Neural crest cell (in vitro differentiated cells): ENCODE measurements at regions not wholly inside any gene's neighbourhood (a gene's known extent, or its start where the extent isn't known, plus 50 kb on each side); places are given as distances from the start of the nearest gene placed in this dataset.

Experiments used
- DNase-seq: peaks from one replicate; pipeline ENCODE4 v3.0.0; 2021; ENCODE audit warnings: low read depth, mixed read lengths, low spot score
- H3K27ac Mint-ChIP-seq: one replicate; pipeline ENCODE4 v1.8.0; 2021; ENCODE audit warnings: mild to moderate bottlenecking, mixed read lengths; ENCODE audit not compliant: unreplicated experiment
- H3K27me3 Mint-ChIP-seq: 2 replicates; pipeline ENCODE4 v1.8.0; 2021; ENCODE audit warnings: low read depth, mild to moderate bottlenecking, mixed read lengths
- H3K36me3 Mint-ChIP-seq: 2 replicates; pipeline ENCODE4 v1.8.0; 2021; ENCODE audit warnings: low read depth, mild to moderate bottlenecking, mixed read lengths
- H3K4me1 Mint-ChIP-seq: 2 replicates; pipeline ENCODE4 v1.8.0; 2021; ENCODE audit warnings: mixed read lengths
- H3K4me3 Mint-ChIP-seq: one replicate; pipeline ENCODE4 v1.8.0; 2021; ENCODE audit warnings: mild to moderate bottlenecking, mixed read lengths
- H3K9me3 Mint-ChIP-seq: 2 replicates; pipeline ENCODE4 v1.8.0; 2021; ENCODE audit warnings: mixed read lengths
- CTCF ChIP-seq: fragments of 200-600 bp; sonication (generic); conservative IDR thresholded peaks from 2 replicates; pipeline ENCODE4 v1.5.0; 2021; ENCODE audit warnings: antibody characterized with exemption, mild to moderate bottlenecking

GRCh38 chr6:99096170-99096569 is 148.4 kb upstream of the FBXL4 start:
- DNase-seq, result no peak
- H3K27ac Mint-ChIP-seq, result no peak overlapping the region
- no peaks in the 10 kb centered on the region for H3K36me3 Mint-ChIP-seq
- TF ChIP-seq CTCF, result no peak
- H3K27me3 Mint-ChIP-seq, result peaks cover 4% of the 10 kb centered on the region
- no peak overlapping the region for H3K4me3 Mint-ChIP-seq
- H3K9me3 Mint-ChIP-seq, result no peaks in the 10 kb centered on the region
- H3K4me1 Mint-ChIP-seq, result peaks cover 17% of the 10 kb centered on the region

DNA sequence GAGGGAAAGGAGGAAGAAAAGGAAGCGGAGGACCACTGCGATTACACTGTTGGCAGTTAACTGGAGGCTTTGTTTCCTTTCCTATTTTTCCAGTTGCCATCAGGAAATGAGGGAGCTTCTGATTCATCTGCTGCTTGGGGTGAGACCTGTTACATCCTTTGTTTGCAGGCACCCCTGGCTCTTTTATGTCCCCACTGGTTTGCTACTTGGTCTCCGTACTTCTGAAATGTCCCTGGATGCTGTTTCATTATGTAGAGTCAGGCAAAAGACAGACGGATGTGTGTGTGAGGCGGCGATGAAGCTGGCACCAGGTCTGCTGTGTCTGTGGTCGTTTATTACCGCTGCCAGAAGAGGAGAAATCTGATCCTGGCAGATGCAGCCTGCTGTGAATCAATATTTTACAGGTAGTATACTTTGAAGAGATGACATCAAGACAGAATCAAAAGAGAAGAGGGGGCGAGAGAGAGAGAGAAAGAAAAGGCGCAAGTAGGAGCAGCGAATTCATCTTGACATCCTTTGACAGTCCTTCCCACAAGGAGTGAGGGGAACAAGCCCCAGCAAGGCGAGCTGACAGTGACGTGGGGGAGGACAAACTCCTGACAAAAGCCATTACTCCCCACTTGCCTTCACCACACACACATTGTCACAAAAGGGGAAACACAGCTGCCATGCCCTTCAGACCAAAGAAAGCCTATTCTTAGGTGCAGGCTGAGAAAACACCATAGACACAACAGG is 145.9 kb upstream of the FBXL4 start:
- Mint-ChIP-seq H3K36me3 (no peaks in the 10 kb centered on the region), H3K27me3 (peaks cover 4% of the 10 kb centered on the region), H3K4me1 (peaks cover 17% of the 10 kb centered on the region), H3K9me3 (no peaks in the 10 kb centered on the region), H3K4me3 (no peak overlapping the region), H3K27ac (no peak overlapping the region)
- no peak for TF ChIP-seq CTCF
- DNase-seq, result no peak

GRCh38 chr6:99092461-99092860 is 144.7 kb upstream of the FBXL4 start:
- no peak for TF ChIP-seq CTCF
- no peaks in the 10 kb centered on the region for H3K36me3 Mint-ChIP-seq
- H3K27me3 Mint-ChIP-seq, result peaks cover 4% of the 10 kb centered on the region
- no peak overlapping the region for H3K4me3 Mint-ChIP-seq
- H3K27ac Mint-ChIP-seq, result no peak overlapping the region
- no peaks in the 10 kb centered on the region for H3K9me3 Mint-ChIP-seq
- no peak for DNase-seq
- peaks cover 17% of the 10 kb centered on the region for H3K4me1 Mint-ChIP-seq

DNA sequence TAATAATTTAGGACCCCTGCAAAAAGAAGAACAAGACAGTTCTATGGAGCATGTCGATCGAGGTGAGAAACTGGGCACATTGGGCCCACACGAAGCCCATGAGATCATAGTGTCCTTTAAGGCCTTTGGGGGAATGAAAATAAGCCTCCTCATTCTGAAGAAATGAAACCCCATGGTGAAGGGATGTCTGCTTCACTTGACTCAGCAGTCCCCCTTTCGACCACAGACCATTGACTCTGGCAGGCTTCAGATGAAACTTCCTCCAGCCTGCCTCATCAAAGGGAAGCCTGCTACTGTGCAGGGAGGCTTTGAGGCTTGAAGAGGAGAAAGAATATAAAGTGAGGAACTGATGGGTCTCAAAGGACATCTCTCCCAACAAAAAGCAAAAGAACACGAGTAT is 144.2 kb upstream of the FBXL4 start:
- H3K9me3 Mint-ChIP-seq, result no peaks in the 10 kb centered on the region
- no peak for DNase-seq
- no peak overlapping the region for H3K27ac Mint-ChIP-seq
- H3K4me1 Mint-ChIP-seq, result peaks cover 17% of the 10 kb centered on the region
- no peak for TF ChIP-seq CTCF
- H3K36me3 Mint-ChIP-seq, result no peaks in the 10 kb centered on the region
- no peak overlapping the region for H3K4me3 Mint-ChIP-seq
- H3K27me3 Mint-ChIP-seq, result peaks cover 4% of the 10 kb centered on the region

DNA sequence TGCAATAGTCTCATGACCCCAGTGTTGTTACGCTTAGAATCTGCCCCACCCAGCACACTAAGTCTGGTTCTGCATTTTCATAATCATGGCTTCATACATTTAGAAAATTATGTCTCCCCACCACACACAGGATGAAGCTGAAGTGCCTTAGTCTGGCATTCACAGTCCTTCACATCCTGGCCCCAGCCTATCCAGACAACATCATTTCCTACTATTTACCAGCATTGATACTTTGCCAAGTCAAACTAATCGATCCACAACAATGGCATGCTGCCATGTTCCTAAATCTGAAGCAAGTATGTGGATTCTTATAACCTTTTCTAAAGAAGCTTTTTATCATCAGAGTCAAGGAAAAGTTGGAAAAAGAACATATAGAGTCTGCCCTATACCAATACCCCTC is 132.4 kb upstream of the FBXL4 start:
- no peak for DNase-seq
- no peaks in the 10 kb centered on the region for H3K4me1 Mint-ChIP-seq
- TF ChIP-seq CTCF, result no peak

More for the DNA sequence above, 132.4 kb upstream of the FBXL4 start:
- no peaks in the 10 kb centered on the region for H3K36me3 Mint-ChIP-seq
- H3K27ac Mint-ChIP-seq, result no peak overlapping the region
- H3K27me3 Mint-ChIP-seq, result no peaks in the 10 kb centered on the region
- H3K4me3 Mint-ChIP-seq, result no peak overlapping the region
- H3K9me3 Mint-ChIP-seq, result no peaks in the 10 kb centered on the region
